ENCODE measurements at regions not wholly inside any gene's neighbourhood (a gene's known extent, or its start where the extent isn't known, plus 50 kb on each side); places are given as distances from the start of the nearest gene placed in this dataset.

DNA sequence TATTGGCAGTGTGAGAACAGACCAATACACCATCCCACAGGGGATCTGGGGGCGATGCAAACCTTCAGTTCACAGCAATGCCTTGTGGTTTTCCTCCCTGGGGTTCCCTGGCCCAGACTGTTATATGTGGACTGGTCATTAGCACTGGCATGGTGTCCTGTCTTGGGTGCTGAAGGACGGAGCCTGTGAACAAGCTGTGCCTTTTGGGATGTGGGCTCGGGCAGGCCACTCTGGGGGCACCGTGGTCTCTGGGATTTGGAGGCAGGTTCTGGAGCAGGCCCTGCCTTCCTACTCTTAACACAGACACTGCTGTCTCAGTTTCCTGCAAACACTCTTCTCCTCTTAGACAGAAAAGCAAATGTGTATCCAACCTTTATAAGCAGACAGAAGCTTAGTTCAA is 93.0 kb upstream of the ADRA2C start:
- DNase-seq (ENCODE audit: low read depth): no peak
- TF ChIP-seq, protein P1, sequence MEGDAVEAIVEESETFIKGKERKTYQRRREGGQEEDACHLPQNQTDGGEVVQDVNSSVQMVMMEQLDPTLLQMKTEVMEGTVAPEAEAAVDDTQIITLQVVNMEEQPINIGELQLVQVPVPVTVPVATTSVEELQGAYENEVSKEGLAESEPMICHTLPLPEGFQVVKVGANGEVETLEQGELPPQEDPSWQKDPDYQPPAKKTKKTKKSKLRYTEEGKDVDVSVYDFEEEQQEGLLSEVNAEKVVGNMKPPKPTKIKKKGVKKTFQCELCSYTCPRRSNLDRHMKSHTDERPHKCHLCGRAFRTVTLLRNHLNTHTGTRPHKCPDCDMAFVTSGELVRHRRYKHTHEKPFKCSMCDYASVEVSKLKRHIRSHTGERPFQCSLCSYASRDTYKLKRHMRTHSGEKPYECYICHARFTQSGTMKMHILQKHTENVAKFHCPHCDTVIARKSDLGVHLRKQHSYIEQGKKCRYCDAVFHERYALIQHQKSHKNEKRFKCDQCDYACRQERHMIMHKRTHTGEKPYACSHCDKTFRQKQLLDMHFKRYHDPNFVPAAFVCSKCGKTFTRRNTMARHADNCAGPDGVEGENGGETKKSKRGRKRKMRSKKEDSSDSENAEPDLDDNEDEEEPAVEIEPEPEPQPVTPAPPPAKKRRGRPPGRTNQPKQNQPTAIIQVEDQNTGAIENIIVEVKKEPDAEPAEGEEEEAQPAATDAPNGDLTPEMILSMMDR (conservative IDR thresholded peaks at IDR 0.05; ENCODE audit: low read length): no peak
- H3K4me3 ChIP-seq (ENCODE audit: low read length): no peak overlapping the region

- TF ChIP-seq, protein P1 (conservative IDR thresholded peaks at IDR 0.05; ENCODE audit: low read length): no peak
- no peak for DNase-seq (ENCODE audit: low read depth)
- H3K4me3 ChIP-seq (ENCODE audit: low read length): no peak overlapping the region
Measured at GRCh38 chr4:3672465-3672831, 93.7 kb upstream of the ADRA2C start.

DNA sequence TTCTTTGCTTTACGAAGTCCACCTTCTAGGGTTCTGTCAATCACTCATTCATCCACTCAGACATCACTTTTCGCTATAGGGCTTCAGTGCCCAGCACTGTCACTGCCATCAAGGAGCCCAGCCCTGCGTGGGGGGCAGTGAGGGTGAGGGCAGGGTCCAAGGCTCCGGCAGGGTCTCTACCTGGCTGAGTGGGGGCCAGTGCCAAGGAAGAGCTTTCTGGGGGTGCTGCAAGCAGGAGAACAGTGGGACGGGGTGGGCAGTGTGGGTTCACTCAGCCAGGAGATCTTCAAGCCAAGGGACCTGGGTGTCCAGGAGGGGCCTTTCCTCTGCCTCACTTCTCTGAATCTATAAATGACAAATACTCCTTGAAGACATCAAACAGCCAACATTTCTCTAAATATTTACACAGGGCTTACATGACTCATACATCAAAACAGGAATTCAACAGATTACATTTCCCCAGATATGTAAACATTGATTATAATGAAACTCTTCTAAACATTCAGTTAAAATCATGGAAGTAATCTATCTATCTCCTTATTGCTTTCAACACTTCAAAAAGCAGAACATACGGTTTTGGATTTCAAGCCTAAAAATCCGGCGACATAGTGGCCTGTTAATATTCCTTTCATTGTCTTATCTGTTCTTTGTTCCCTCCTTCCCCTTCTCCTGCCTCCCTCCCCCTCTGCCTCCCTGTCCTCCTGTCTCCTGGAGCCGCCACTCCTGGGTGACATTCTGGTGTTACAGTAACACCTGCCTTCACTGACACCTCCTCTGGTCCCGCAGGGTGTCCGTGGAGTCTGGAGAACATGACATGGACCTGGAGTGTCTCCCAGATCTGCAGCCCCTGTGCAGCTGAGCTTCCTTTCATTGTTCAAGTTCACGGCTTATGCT is 94.4 kb upstream of the ADRA2C start:
- H3K4me3 ChIP-seq (ENCODE audit: low read length): no peak overlapping the region
- TF ChIP-seq, protein P1 (conservative IDR thresholded peaks at IDR 0.05; ENCODE audit: low read length): no peak
- DNase-seq (ENCODE audit: low read depth): no peak

DNA sequence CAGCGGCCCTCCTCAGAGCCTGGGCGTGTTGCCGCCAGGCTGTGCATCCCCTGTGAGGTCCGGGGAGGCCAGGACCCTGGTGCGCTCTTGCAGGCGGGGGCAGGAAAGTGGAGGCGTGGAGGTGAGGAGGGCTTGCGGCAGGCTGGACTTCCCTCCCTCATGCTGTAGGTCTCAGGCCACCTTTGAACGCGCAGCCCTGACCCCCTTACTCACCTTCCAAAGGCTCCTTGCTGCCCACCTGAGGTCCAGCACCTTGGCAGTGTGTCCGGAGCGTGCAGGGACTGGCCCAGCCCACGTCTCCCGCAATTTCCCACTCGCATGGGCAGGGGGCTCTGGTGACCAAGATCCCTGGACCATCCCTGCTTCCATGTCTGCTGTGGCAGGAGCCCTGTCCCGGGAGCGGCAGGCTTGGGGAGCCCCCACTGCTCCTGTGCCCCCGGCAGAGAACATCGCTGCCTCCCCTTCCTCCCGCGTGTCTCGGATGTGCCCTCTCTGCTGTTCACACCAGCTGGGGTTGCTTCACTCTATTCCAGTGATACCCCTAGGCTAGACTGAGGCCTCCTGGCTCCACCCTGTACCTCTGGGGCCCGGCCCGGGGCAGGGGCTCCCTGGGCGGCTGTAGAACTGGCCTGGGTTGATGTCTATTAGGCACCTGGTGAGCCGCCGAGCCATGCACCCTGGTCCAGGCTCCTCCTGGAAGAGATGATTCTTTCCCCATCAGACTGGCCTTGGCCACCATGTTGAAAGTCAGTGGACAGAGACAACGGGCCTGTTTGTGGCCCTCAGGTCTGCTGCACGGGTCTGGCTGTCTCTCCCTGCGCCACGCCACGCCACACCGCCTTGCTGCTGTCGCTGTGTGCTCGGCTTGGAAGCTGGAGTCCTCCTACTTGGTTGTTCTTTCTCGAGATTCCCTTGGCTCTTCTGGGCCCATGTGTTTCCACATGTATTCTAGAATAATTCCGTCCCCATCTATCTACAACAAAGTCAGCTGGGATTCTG is 95.4 kb upstream of the ADRA2C start:
- TF ChIP-seq, protein P1 (conservative IDR thresholded peaks at IDR 0.05; ENCODE audit: low read length): no peak
- no peak for DNase-seq (ENCODE audit: low read depth)
- H3K4me3 ChIP-seq (ENCODE audit: low read length): no peak overlapping the region

DNA sequence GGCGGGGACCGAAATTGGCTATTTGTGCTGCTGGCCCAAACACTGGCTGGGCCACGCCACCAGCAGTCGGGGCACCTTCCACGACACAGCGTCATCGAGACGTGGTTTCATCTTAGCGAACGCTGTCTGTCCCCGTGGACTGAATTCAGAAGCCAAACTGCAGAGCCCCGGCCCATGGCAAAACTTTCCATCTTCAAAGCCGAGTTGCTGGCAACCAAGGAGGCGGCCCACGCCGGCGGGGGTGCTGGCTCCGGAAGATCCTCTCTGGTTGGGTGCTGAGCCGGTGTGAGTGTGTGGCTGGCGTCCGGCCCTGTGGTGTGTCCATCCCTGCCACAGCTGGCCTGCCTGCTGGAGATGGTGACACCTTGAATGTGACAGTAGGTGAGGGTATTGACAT is 96.6 kb upstream of the ADRA2C start:
- no peak for DNase-seq (ENCODE audit: low read depth)
- no peak overlapping the region for H3K4me3 ChIP-seq (ENCODE audit: low read length)
- TF ChIP-seq, protein P1 (conservative IDR thresholded peaks at IDR 0.05; ENCODE audit: low read length): no peak

DNA sequence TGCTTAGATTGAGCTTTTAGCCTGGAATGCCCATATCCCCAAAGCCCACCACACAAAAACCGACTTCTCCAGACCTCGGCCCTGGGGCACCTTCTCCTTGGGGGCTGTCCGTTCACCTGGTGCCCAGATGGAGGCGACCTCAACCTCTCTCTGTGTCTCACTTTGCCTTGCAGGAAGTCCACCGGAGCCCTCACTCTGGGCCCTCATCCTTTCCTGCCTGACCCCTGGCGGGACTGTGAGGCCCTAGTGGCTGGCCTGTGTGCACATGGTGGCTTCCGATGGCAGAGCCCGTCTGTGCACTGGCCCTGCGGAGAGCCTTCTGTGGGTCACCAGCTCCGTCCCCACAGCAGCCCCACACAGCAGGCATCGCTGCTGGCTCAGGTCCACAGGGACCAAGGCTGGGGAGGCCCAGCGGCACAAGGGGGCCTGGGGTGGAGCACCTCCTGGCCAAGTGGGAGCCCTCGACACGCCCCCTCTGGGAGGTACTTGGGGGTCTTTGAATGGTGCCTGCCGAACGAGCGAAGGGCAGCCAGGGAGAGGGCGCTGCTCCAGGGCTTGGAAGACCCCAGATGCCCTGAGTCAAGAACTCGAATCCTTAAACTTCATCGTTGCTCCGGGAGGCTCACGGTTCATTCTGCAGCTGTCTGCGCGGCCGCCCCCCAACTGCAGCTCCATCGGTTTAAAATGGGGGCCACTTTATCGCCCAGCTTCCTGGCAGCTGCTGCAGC is 97.2 kb upstream of the ADRA2C start:
- no peak overlapping the region for H3K4me3 ChIP-seq (ENCODE audit: low read length)
- no peak for DNase-seq (ENCODE audit: low read depth)
- TF ChIP-seq, protein P1 (conservative IDR thresholded peaks at IDR 0.05; ENCODE audit: low read length): no peak
